Stimulated activated CD8-positive, alpha-beta memory T cell treated with anti-CD3 and anti-CD28 coated beads, Interleukin-2, amount 100 ng/mL, for 1 hour (primary cell): ENCODE measurements at regions not wholly inside any gene's neighbourhood (a gene's known extent, or its start where the extent isn't known, plus 50 kb on each side); places are given as distances from the start of the nearest gene placed in this dataset.

Experiments
- DNase-seq, 2 donors: peaks; one replicate each; pipeline ENCODE4 v3.0.0-alpha.2; 2020; ENCODE audit warnings: low read depth in 2 of 2

GRCh38 chr18:78622251-78622906 lies 357.2 kb upstream of the SALL3 start:
- no peak for DNase-seq

- no peak for DNase-seq
These were observed 356.6 kb upstream of the SALL3 start for GRCh38 chr18:78622907-78623541.

GRCh38 chr18:78624646-78625279 lies 354.9 kb upstream of the SALL3 start:
- DNase-seq = no peak

GRCh38 chr18:78625847-78626246 lies 353.8 kb upstream of the SALL3 start:
- no peak for DNase-seq

GRCh38 chr18:78627551-78628346 lies 351.9 kb upstream of the SALL3 start:
- no peak for DNase-seq

GRCh38 chr18:78629426-78629825 lies 350.2 kb upstream of the SALL3 start:
- DNase-seq = no peak

GRCh38 chr18:78630356-78630755 lies 349.3 kb upstream of the SALL3 start:
- DNase-seq = no peak

- DNase-seq = no peak
These were observed 348.6 kb upstream of the SALL3 start for GRCh38 chr18:78630981-78631510.

GRCh38 chr18:78632111-78632541 lies 347.5 kb upstream of the SALL3 start:
- no peak for DNase-seq

- DNase-seq = no peak
These were observed 345.4 kb upstream of the SALL3 start for GRCh38 chr18:78634061-78634696.

GRCh38 chr18:78635093-78635800 lies 344.4 kb upstream of the SALL3 start:
- DNase-seq = no peak

GRCh38 chr18:78636260-78636659 lies 343.4 kb upstream of the SALL3 start:
- DNase-seq = no peak

GRCh38 chr18:78637442-78638402 lies 341.9 kb upstream of the SALL3 start:
- no peak for DNase-seq

GRCh38 chr18:78639006-78639950 lies 340.3 kb upstream of the SALL3 start:
- DNase-seq = no peak

GRCh38 chr18:78640246-78640995 lies 339.2 kb upstream of the SALL3 start:
- DNase-seq = no peak

- DNase-seq = no peak
These were observed 337.9 kb upstream of the SALL3 start for GRCh38 chr18:78641689-78642231.

- DNase-seq = no peak
These were observed 337.2 kb upstream of the SALL3 start for GRCh38 chr18:78642296-78642951.
